ENCODE measurements at regions not wholly inside any gene's neighbourhood (a gene's known extent, or its start where the extent isn't known, plus 50 kb on each side); places are given as distances from the start of the nearest gene placed in this dataset.
"Not testable (repeated sequence)": the region's sequence is repeated elsewhere in the genome, so short reads cannot be mapped to it uniquely, and the experiment has no call there.

GRCh38 chr2:117359266-117359914 lies 455.1 kb upstream of the DDX18 start:
- no peak for DNase-seq
- no peak for ATAC-seq

DNA sequence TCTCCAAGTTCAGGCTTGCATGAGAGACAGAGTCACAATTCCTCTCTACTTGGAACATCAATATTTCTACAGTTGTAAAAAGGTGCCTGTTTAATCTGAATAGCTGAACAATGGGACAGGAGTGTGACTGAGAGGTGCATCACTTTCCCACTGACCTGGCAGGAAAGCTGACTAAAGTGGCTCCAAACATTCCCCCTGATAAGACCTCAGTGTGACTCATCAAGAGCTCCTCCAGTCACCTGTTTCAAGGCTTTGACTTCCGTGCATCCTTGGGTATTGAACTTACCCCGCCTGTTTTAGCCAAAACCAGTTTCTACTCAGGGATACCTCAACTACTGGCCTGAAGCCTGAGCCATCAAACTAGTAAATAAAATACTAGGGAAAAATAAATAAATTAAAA lies 453.9 kb upstream of the DDX18 start:
- ATAC-seq (no peak), DNase-seq (no peak)

- no peak for DNase-seq
- ATAC-seq: no peak
These were observed 435.8 kb upstream of the DDX18 start for GRCh38 chr2:117378653-117379052.

GRCh38 chr2:117379928-117380327 lies 434.6 kb upstream of the DDX18 start:
- ATAC-seq: no peak
- no peak for DNase-seq

DNA sequence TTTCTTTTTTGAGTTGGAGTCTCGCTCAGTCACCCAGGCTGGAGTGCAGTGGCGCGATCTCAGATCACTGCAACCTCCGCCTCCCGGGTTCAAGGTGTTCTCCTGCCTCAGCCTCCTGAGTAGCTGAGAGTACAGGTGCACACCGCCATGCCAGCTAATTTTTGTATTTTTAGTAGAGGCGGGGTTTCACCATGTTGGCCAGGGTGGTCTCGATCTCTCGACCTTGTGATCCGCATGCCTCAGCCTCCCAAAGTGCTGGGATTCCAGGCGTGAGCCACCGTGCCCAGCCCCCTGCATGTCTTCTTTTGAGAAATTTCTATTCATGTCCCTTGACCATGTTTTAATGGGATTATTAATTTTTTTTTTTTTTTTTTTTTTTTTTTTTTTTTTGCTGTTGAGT lies 430.5 kb upstream of the DDX18 start:
- not testable (repeated sequence) for ATAC-seq, DNase-seq

DNA sequence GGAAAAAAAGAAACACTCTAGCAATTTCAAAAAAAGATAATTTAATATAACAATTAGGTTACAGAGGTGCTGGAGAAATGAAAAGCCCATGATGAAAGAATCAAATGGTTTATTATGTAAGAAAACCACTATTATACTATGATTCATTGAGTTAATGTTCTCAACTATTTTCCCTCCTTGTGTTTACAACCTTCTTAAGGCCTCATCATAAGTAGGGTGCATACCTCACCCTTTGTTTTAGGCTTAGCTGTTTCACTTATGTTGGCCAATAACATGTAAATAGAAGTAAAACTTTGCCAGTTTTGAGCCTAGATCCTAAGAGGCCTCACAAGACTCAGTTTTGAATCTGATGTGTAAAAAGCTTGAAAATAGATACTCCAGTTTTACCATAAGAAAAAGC lies 418.3 kb upstream of the DDX18 start:
- DNase-seq: no peak
- no peak for ATAC-seq

DNA sequence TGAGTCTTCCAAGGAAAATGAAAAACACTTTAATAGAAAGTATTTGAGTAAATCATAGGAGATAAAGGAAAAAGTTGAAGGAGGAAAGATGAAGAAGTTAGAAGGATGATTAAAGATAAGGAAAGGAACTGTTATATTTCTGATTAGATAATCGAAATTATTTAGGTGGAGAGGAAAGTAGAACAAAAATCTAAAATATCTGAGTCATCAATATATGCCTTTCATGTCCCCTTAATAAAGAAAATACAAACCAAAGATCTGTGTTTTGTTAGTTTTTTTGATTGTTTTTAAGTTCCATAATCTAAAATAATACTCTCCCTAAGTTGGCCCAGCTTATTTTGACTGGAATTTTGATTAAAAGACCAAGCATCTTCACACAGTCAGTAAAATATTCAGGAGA lies 412.9 kb upstream of the DDX18 start:
- no peak for ATAC-seq
- no peak for DNase-seq

DNA sequence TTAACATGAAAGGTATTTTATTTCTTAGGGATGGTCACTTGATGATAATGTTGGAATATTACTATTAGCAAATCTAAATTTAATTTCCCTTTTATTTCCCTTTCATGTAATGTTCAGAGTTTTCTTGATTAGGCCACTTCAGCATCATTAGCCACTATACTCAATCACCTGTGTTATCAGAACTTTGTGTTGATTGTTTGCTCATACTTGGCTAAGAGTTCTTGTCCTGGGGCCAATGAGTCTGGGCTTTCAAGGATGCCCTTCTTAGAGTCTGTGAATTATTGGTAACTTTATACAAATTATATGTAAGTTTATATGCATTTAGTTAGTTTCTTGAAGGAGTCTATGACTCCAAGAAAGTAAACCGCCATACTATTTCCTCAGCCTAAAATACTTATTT lies 408.0 kb upstream of the DDX18 start:
- DNase-seq: no peak
- no peak for ATAC-seq

- DNase-seq (no peak), ATAC-seq (no peak)
These were observed 406.7 kb upstream of the DDX18 start for GRCh38 chr2:117407746-117408145.

DNA sequence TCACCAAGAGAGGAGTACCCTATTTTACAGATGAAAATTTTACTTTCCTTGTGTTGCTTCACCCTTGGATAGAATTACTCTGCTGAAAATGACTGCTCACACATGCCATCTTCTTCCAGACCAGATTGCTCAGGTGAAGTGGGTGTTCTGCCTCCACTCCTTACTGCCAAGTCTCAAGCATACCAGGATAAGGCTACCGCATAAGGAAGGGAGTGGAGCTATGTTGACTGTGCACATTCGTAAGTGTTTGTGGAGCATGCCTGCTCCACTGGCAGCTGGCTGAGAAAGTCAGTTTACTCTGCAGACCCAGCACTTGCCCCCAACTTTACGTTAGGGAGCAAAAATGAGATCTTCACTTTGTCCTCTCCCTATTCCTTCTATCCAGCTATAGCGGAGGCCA lies 405.0 kb upstream of the DDX18 start:
- DNase-seq (no peak), ATAC-seq (no peak)

DNA sequence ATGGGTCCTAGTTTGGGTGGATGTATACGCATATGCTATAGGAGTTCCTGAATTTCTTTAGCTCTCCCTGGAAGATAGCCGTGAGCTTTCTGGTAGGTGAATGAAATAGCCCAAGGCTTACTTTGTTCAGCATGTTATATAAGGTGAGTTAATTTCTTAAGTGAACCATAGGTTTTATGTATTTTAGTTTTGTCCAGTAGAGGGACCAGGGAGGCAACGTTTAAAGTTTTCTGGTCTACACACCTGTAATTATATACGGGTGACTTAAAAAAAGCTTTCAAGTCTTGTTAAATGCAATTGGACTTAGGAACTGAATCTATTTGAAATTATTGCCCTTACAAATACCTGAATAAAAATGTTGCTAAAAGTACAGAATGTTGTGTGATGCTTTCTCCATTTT lies 402.5 kb upstream of the DDX18 start:
- ATAC-seq (no peak), DNase-seq (no peak)

DNA sequence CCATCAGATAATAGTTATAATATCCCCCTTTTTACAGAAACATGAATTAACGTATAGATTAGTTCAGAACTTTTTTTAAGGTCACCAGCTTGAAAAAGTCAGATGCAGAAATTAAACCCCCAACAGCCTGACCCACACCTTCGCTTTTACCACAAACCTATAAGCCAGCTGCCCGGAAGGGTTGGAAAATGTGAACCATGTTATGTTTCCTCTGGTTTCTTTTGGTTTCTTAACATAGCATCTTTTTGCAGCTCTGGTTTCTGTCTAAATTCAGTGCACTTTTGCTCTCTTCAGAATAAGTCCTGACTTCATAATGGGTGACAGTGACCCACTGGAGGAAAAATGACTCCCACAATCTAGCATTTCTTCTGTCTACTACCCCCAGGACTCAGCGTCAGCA lies 381.7 kb upstream of the DDX18 start:
- ATAC-seq (no peak), DNase-seq (no peak)

DNA sequence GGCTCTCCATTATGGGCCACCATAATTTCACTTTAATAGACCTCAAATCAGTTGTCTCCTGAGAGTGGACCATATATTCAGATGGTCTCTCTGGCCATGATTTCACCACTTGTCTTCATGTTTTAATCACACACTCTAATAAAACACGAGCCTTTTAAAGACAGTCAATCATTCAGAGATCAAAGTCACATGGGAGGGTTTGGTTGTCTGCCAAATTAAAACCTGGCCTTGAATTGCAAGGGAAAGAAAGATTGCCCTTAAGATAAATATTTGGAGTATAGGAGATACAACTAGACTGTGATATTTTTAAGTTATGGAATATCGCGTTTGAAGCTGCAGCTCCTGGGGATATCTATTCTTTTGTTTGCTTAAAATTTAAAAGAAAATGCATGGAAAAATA lies 377.8 kb upstream of the DDX18 start:
- DNase-seq: no peak
- no peak for ATAC-seq

- ATAC-seq: no peak
- peak; percentile 18 for DNase-seq
These were observed 344.0 kb upstream of the DDX18 start for GRCh38 chr2:117470311-117471095.

GRCh38 chr2:117481608-117482007 lies 332.9 kb upstream of the DDX18 start:
- DNase-seq: no peak
- no peak for ATAC-seq

DNA sequence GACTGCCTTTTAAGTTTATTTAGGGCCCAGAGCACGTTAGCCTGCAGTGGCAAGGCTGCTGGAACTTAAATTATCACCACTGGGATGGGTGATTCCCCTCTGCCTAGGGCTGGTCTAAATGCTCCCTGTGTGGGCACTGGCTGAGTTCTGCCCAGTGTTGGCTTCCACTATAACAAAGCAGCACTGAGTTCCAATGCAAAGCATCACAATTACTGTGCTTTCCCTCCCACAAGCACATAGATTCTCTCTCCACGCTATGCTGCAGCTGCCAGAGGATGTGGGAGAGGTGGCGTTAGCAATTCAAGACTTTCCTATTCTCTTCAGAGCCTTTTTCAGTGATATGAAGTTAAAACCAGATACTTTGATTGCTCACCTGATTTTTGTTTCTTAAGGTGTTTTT lies 328.9 kb upstream of the DDX18 start:
- ATAC-seq: no peak
- DNase-seq: no peak

DNA sequence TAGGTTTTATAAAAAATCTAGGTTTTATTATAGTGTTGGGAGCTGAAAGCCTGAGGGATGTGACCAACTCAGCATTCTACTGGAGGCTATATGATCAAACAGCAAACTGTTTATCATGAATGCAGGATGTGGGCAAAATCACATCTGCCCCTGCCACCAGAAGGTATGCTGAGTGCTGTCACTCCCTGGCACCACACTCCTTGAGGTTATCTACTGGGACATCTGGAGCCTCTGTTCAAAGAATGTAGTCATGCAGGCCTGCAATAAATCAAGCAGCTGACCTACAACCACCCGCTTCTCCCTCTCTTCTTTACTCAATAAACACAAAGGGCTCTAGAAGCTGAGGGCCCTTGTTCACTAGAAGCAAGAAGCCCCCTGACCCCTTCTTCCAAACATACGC lies 328.4 kb upstream of the DDX18 start:
- ATAC-seq (no peak), DNase-seq (no peak)

- ATAC-seq (no peak), DNase-seq (no peak)
These were observed 322.2 kb upstream of the DDX18 start for GRCh38 chr2:117492209-117492851.

DNA sequence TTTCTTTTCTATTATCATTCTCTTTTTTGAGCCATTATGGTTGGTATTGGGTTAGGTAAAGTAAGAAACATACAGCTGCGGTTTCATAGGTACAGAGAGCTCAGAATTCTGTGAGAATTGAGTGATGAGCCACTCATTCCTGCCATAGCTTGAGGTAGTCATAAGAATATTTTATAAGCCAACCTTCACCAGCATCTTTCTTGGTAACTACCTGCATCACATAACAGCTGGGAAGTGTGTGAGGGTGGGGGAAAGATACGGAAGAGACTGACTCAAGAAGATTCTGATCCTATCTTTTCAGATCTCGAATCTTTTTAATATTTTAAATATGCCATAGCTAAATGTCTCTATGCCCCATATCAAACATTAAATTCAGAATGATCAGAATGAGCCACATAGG lies 313.8 kb upstream of the DDX18 start:
- DNase-seq: no peak
- ATAC-seq: no peak

DNA sequence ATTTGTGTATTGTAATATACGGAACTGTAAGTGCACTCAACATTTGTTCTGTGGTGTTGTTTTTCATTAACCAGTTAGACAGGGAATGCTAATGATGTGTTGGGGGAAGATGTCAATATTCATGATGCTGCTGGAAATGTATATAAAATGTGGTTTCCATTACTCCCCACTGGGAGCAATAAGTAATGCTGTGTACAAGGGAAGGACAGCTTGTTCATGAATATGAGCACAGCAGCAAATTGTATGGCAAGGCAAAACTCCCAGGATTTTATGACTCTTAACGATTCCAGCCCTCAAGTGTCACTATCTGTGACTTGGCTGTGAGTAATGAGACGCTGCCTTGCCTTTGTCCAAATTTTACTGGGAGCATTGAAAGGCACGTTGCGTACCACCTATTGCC lies 312.4 kb upstream of the DDX18 start:
- no peak for ATAC-seq
- no peak for DNase-seq

DNA sequence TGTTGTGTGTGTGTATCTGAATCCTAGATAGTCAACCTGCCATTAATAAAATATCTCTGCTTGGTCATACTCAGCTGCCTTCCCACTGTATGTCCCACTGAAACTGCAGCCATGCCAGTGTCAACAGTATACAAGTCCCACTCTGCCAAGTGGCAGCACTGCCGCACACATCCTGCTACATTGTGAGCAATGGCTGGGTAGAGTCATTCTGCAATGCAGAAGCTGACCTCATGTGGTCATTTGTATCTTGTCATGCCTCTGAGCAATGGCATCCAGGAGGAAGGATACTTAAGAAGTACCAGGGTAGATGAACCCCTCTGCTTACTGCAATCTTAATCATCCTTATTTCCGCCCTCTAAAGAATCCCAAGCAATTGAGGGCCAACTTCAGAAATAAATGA lies 302.2 kb upstream of the DDX18 start:
- ATAC-seq: no peak
- no peak for DNase-seq

DNA sequence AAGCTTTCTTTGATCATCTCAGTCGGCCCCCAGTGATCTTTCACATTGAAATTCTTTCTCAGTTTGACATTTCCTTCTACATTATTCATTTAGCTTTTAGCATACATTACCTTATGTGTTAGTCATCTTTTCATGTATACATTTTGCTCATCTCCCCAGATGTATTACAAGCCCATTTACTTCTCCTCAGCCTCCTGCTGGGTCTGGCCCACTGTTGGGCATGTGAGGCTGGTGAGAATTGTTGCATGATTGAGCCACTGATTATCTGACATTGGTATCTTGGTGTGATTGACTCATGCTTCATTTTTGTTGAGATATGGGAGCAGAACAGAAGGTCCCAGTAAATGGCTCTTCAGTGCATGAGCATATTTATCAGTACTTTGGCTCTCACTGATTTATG lies 300.1 kb upstream of the DDX18 start:
- DNase-seq (no peak), ATAC-seq (no peak)

DNA sequence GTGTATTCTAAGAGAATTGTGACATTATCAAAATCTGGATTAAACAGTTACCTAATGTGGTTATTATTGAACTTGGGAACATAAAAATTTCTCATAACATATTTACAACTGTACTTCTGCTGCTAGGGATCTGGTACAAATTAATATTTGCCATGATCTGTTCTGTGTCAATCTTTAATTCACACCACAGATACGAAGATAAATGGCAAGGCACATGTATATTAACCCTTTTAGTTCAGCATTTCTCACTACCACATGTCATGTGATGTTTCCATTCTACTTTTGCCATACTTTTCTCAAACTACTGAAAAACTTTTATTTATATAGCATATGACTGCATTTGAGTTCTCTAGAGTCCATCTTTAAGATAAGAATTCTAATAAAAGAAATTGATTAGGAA lies 295.3 kb upstream of the DDX18 start:
- ATAC-seq (no peak), DNase-seq (no peak)

GRCh38 chr2:117519721-117520120 lies 294.8 kb upstream of the DDX18 start:
- no peak for ATAC-seq
- no peak for DNase-seq
